DMS114 treated with DMSO at 0.1 percent for 48 hours (cell line): ENCODE measurements at regions not wholly inside any gene's neighbourhood (a gene's known extent, or its start where the extent isn't known, plus 50 kb on each side); places are given as distances from the start of the nearest gene placed in this dataset.
"Not testable (repeated sequence)": the region's sequence is repeated elsewhere in the genome, so short reads cannot be mapped to it uniquely, and the experiment has no call there.

Experiments
- DNase-seq: peaks from one replicate; lab custom pipeline; 2025; ENCODE audit not compliant: unreplicated experiment; lab: John Stamatoyannopoulos, UW

DNA sequence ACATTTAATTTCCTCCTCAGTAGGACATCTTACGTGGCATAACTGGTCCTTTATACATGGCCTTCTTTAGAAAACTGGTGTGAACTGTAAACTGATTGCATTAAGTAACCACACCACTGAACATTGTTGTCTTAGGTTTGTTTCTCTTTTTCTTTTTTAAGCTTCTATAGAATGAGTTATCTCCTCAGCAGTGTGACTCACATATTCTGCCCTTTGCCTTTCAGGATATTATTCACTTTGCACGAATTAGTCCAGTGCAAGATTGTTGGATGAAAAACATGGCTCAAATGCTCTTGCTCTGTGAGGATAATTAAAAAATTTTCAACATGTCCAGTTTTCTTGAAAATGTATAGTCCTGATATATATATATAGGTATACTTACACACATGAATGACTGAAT, 147.6 kb downstream of the KBTBD8 start:
- no peak for DNase-seq

GRCh38 chr3:67154429-67154828, 156.3 kb downstream of the KBTBD8 start:
- DNase-seq = no peak

GRCh38 chr3:67167481-67167880, 169.4 kb downstream of the KBTBD8 start:
- no peak for DNase-seq

DNA sequence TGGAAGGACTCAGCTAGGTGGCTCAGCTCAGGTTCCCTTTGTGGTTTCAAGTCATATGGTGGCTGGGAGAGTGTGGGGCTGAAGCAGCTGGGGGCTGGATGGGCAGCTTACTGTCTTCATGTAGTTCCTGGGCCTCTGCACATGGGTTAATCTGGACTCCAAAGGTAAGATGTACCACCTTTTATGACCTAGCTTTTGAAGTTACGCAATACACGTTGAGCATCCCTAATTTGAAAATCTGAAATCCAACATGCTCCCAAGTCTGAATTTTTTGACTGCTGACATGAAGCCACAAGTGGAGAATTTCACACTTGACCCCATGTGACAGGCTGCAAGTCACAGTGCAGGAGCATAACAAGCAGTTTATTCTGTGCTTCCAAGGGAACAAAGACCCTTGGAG, 173.7 kb downstream of the KBTBD8 start:
- no peak for DNase-seq

DNA sequence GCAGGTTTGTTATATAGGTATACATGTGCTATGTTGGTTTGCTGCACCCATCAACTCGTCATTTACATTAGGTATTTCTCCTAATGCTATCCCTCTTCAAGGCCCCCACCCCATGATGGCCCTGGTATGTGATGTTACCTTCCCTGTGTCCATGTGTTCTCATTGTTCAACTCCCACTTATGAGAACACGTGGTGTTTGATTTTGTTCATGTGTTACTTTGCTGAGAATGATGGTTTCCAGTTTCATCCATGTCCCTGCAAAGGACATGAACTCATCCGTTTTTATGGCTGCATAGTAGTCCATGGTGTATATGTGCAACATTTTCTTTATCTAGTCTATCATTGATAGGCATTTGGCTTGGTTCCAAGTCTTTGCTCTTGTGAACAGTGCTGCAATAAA, 175.0 kb downstream of the KBTBD8 start:
- not testable (repeated sequence) for DNase-seq

- DNase-seq = no peak
These were observed 178.3 kb downstream of the KBTBD8 start for GRCh38 chr3:67176396-67176795.

GRCh38 chr3:67192466-67192865, 194.4 kb downstream of the KBTBD8 start:
- DNase-seq = no peak

DNA sequence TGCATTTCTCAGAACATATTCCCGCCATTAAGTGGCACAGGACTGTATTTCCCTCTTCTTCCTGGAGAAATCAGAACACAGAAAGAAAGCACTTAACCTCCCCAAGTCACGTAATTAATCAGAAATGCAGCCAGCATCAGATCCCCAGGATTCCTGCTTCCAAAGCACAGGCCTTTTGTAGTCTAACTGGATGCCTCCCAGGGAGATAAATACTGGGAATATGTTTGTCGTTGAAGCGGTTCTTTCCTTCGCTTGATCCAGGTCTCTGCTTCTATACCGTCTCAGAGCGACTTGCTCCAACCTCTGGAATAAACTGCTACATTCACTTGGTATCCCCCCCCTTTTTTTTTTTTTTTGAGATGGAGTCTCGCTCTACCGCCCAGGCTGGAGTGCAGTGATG, 198.6 kb downstream of the KBTBD8 start:
- DNase-seq = no peak

GRCh38 chr3:67198374-67198773, 200.3 kb downstream of the KBTBD8 start:
- DNase-seq = no peak

DNA sequence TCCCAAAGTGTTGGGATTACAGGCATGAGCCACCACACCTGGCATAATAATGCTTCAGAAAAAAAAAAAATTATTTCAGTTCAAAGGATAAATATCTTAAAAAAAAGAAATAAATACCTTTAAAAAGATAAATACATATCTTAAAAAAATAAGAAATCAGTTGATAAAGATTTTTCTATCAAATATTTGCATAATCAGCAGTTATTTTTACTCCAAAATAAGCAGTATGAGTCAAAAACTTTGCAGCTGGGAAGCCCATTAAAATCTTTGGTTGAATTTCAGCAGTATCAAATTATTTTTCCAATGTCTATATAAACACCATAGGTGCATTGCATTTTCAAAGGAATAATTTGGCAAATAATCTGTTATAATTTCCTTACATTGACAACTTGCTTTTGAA, 202.5 kb downstream of the KBTBD8 start:
- no peak for DNase-seq

DNA sequence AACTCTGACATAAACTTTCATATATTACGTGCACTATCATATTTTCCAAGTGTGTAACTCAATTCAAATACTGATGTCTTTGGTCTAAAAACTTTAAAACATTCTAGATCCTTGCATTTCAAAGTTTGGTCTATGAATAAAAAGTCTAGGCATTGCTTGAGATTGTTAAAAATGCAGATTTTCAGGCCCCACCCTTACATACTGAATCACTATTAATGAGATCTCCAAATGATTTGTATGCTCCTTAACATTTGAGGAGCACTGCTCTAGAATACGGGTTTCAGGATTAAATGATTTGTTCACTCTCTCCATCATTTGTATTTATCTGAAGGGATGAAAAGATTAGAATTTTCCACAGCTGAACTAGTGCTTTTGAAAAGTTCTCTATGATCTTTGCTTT, 202.9 kb downstream of the KBTBD8 start:
- no peak for DNase-seq

- DNase-seq = no peak
These were observed 203.9 kb downstream of the KBTBD8 start for GRCh38 chr3:67202053-67202452.

DNA sequence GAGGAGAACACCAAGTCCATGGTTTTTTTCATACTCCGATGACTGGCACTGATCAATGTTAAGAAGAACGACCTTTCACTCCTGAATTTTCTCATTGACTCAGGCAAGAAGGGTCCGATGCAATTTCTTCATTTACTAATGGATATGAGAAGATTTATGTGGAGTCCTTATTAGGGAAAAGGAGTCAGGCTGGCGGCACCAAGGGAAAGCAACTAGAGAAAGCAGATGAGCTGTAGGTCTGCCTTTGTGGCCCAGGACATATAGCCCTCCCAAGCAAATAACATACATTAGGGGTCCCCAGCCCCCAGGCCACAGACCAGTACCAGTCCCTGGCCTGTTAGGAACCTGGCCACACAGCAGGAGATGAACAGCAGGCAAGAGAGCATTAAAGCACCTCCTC, 206.8 kb downstream of the KBTBD8 start:
- no peak for DNase-seq

GRCh38 chr3:67215690-67216089, 217.6 kb downstream of the KBTBD8 start:
- no peak for DNase-seq

DNA sequence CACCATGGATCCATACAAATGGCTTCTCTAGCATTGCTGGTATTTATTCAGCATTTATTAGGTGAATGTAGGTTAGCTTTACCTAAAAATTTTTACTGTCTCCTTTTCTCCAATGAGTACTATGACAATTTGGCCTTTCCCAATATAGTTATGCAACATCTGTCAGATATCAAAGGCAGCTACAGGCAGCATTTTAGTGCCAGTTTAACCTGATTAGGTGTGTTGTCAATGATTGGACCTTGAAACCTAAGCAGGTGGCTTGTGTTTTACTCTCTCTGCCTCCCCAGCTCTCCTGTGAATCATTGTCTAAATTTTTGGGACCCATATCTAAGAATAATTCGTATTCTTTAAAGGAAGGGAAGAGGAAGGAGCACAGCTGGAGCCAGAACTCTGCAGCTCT, 228.9 kb downstream of the KBTBD8 start:
- DNase-seq = no peak

DNA sequence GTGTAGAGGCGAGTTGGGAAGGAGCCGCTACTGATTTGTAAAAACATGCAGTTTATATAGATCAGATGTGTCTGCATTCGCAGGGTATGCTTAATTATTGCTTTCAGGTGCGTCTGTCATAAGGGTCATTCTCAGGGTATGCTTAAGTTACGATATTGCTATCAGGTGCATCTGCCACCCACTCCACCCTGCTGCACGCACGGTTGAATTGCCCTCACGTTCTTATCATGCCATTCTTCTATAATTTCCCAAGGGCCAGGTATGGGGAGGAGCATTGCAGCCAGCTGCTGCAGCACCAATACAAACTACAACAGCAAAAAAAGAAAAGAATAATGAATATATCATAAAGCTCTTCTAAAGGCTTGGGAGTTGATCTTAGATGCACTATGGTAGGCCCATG, 230.0 kb downstream of the KBTBD8 start:
- no peak for DNase-seq

DNA sequence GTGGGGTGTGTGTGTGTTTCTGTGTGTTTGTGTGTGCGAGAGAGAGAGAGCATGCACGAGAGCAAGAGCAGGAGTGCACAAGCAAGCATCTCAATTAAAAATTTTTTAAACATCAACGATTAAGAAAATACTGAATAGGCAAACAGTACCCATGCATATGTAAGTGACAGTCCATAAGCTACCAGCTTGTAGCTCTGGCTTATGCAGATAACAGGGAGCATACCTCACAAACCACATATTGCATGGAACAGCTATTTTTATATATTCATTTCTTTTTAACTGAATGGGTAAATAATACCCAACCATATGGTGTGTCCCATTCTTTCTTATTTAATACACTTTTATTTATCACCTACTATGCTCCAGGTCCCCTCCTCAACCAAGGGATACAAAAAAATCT, 234.5 kb downstream of the KBTBD8 start:
- DNase-seq = no peak

- no peak for DNase-seq
These were observed 241.2 kb downstream of the KBTBD8 start for GRCh38 chr3:67239353-67239752.

DNA sequence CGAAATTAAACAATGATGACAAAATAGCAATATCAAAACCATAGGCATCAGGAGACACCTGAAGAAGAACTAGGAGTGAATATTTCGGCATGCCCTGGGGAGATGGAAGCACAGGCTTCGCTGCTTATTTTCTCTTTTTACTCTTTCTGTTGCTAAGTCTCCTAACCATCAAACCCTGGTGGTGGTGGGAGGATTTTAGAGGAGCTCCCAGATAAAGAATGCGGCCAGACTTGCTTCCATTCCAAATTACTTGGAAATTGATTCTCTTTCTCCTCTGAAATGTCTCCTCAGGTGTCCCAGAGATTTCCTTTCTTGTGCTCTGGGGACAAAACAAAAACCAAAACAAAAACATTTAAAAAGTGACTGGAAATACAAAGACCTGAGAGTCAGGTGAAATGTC, 243.0 kb downstream of the KBTBD8 start:
- no peak for DNase-seq

- DNase-seq = no peak
These were observed 246.0 kb downstream of the KBTBD8 start for GRCh38 chr3:67244130-67244529.

DNA sequence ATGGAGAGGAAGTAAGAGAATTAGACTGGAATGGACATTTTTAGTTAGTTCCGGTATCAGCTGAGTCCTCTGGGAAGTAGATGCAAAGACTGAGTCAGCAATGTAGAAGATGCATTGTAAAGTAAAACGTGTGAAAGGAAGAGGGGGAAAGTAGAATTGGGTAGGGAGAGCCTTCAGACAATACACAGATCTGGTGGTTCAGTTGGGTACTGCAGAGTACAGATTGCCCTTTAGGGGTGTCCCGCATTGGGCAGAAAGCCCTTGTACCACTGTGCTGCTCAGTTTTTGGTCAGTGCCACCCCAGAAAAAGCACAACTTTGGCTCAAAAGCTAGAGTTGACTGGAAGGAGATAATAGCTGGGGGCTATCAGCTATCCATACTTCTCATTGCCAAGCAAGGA, 247.4 kb downstream of the KBTBD8 start:
- no peak for DNase-seq

DNA sequence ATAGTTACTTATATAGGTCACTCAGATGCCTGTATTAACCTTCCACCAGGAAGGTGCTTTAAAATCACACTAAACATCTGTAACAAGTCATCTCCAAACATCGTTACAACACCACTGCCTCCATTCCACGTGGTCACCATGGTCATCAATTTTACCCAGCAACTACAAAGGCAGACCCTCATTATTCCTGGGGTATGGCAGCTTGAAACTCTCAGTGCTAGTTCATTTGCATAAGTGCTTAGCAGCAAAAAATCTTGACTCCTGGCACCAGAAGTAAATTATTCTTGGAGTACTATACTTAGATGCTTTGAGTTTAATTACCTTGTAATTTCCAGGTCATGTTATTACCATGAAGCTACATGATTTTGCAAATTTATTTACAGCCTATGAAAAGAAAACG, 250.6 kb downstream of the KBTBD8 start:
- DNase-seq = no peak

GRCh38 chr3:67252906-67253305, 254.8 kb downstream of the KBTBD8 start:
- DNase-seq = not testable (repeated sequence)

- DNase-seq = no peak
These were observed 280.0 kb downstream of the KBTBD8 start for GRCh38 chr3:67278015-67278618.
